Stomach (tissue), 8 donors: ENCODE measurements at regions not wholly inside any gene's neighbourhood (a gene's known extent, or its start where the extent isn't known, plus 50 kb on each side); places are given as distances from the start of the nearest gene placed in this dataset.
"Not testable (repeated sequence)": the region's sequence is repeated elsewhere in the genome, so short reads cannot be mapped to it uniquely, and the experiment has no call there.

Experiments
- DNase-seq, 2 donors: peaks; one replicate each; pipeline versions ENCODE4 v3.0.0 to v3.0.0-alpha.2; 2013 to 2019
- H3K27ac ChIP-seq, 5 donors: fragments of 200-600 bp in 4 of 5; sonication (generic) in 4 of 5; one replicate each; pipeline ENCODE4 v1.5.1; 2013 to 2019; ENCODE audit warnings: mild to moderate bottlenecking in 1 of 5, moderate library complexity in 1 of 5
- H3K27me3 ChIP-seq, 3 donors: fragments of 200-600 bp; sonication (generic); one replicate each; pipeline ENCODE4 v1.5.1; 2017 to 2019; ENCODE audit warnings: mixed run types in 1 of 3
- H3K36me3 ChIP-seq, 4 donors: fragments of 200-600 bp; sonication (generic); 1 replicate in 3 of 4; 2 replicates in 1 of 4; pipeline ENCODE4 v1.5.1; 2016 to 2019
- H3K4me1 ChIP-seq, 4 donors: fragments of 200-600 bp; sonication (generic); one replicate each; pipeline ENCODE4 v1.5.1; 2016 to 2019
- H3K4me3 ChIP-seq, 4 donors: fragments of 200-600 bp; sonication (generic) in 3 of 4; one replicate each; pipeline ENCODE4 v1.5.1; 2016 to 2019; ENCODE audit warnings: mild to moderate bottlenecking in 1 of 4
- H3K9me3 ChIP-seq, 4 donors: fragments of 200-600 bp; sonication (generic); one replicate each; pipeline ENCODE4 v1.5.1; 2016 to 2019
- CTCF ChIP-seq, 7 experiments: fragments of 450-650 bp in 4 of 7; fragments of 200-600 bp in 3 of 7; sonication (generic) in 3 of 7; IDR thresholded peaks; one replicate each; pipeline ENCODE4 v1.5.1; 2016 to 2019; ENCODE audit warnings: antibody characterized with exemption in 7 of 7, control low read depth in 2 of 7, mild to moderate bottlenecking in 1 of 7
- EP300 ChIP-seq: sonication (generic); formaldehyde crosslinking; IDR thresholded peaks from one replicate; pipeline ENCODE4 v1.6.1; 2017; ENCODE audit warnings: antibody characterized with exemption
- POLR2A ChIP-seq, 4 donors: fragments of 450-650 bp; IDR thresholded peaks; one replicate each; pipeline ENCODE4 v1.6.1; 2016; ENCODE audit warnings: antibody characterized with exemption in 4 of 4, control low read depth in 2 of 4, mild to moderate bottlenecking in 1 of 4, moderate library complexity in 1 of 4
- POLR2AphosphoS5 ChIP-seq, 3 donors: sonication (generic); formaldehyde crosslinking; IDR thresholded peaks; one replicate each; pipeline ENCODE4 v1.6.1; 2016; ENCODE audit warnings: antibody characterized with exemption in 3 of 3
- WGBS, 5 donors: extraction: QIAGEN DNeasy Blood & Tissue Kit in 3 of 5; methylation state at CpG; one replicate each; pipeline versions ENCODE4 v1.1.5 to v1.1.7; 2013 to 2018; 5-methylcytosine and 5-hydroxymethylcytosine counted together
- intact Hi-C: fragments of 100-400 bp; cut with DNase I; formaldehyde crosslinking; loops from one replicate; pipeline ENCODE4 v1.15.1; 2023; ENCODE audit warnings: low total_unique reads
- donor health status: healthy with polysubstance abuse.
- donor health status: Bipolar disorder and iron deficiency.
- donor health status: healthy.

GRCh38 chr9:124174433-124174832 lies 83.3 kb upstream of the NEK6 start:
- intact Hi-C loops = no loop called here
- TF ChIP-seq EP300 (no peak), POLR2A (IDR thresholded peaks at IDR 0.05) (no peak), POLR2AphosphoS5 (IDR thresholded peaks at IDR 0.05) (no peak), CTCF (IDR thresholded peaks at IDR 0.05) (no peak)
- no peaks in the 10 kb centered on the region for H3K36me3 ChIP-seq
- no peak for DNase-seq
- H3K27me3 ChIP-seq = no peaks in the 10 kb centered on the region
- peaks cover 0 to 9% (median 0%) of the 10 kb centered on the region in 4 donors for H3K9me3 ChIP-seq
- no peak overlapping the region for H3K27ac ChIP-seq
- WGBS, 5 donors = 72 to 83% (median 77%) methylated on average over 5 of the region's 5 CpGs
- no peak overlapping the region for H3K4me3 ChIP-seq
- no peaks in the 10 kb centered on the region for H3K4me1 ChIP-seq

- H3K4me1 ChIP-seq, intact Hi-C loops, DNase-seq, H3K27ac ChIP-seq, H3K4me3 ChIP-seq, H3K9me3 ChIP-seq, H3K36me3 ChIP-seq: not testable (repeated sequence)
- peaks cover 0 to 20% (median 0%) of the 10 kb centered on the region in 3 donors for H3K27me3 ChIP-seq
- WGBS, 5 donors = 91 to 99% (median 95%) methylated on average over 7 of the region's 7 CpGs
Measured at GRCh38 chr9:124177522-124177921, 80.2 kb upstream of the NEK6 start.

DNA sequence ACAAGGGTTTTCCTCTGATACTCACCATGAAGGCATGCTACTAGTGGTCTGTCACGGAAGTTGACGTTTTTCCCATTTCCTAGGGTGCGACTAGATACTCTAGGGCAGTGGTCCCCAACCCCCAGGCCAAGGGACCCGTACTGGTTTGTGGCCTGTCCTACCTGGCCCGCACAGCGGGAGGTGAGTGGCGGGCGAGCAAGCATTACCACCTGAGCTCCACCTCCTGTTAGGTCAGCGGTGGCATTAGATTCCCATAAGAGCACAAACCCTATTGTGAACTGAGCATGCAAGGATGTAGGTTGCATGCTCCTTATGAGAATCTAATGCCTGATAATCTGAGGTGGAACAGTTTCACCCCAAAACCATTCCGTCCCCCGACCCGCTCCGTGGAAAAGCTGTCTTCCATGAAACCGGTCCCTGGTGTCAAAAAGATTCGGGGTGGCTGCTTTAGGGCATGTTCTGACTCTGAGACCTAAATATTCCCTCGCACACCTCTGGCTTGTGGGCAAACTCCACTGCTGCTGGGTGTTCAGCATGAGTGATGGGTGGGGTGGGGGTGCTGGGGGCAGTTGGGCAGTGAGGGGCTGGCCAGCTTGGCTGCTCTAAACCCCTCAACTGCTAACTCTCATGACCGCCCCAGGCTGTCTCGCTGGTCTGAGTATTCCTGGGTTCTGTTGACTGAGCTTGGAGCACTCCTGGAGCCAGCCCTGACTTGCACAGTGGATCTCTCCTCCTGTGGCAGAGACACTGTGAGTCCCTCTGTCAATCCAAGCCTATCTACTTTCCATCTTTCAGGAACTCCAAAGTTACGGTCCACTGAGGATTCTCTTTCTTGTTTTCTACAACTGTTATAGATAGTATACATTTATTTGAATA lies 78.3 kb upstream of the NEK6 start:
- DNase-seq = no peak
- Histone ChIP-seq H3K27ac (no peak overlapping the region), H3K4me1 (peaks cover 0 to 8% (median 3%) of the 10 kb centered on the region in 4 donors), H3K9me3 (peaks cover 0 to 7% (median 3%) of the 10 kb centered on the region in 4 donors), H3K36me3 (no peaks in the 10 kb centered on the region), H3K4me3 (no peak overlapping the region), H3K27me3 (peaks cover 0 to 36% (median 0%) of the 10 kb centered on the region in 3 donors)
- intact Hi-C loops = no loop called here
- no peak for TF ChIP-seq EP300
- no peak for TF ChIP-seq POLR2A (IDR thresholded peaks at IDR 0.05)
- no peak for TF ChIP-seq CTCF (IDR thresholded peaks at IDR 0.05)
- no peak for TF ChIP-seq POLR2AphosphoS5 (IDR thresholded peaks at IDR 0.05)
- 84 to 94% (median 85%) methylated on average over 19 of the region's 19 CpGs for WGBS, 5 donors

DNA sequence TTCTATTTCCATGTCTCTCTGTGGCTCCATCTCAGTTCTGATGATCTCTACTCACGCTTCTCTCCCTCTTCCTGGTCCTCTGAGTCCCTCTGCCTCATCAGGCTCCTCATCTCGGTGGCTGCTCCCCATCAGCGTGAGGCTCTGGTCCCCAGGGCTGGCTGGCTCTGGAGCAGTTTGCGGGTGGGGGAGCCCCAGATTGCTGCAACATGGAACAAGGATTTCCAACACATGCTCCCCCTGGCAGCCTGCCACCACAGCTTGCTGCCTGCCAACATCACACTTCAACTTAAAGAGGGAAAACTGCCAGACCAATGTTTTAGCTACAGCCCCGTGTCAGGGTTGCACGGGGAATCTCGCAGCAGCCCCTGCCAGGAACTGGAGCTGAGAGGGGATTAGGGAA lies 77.2 kb upstream of the NEK6 start:
- Histone ChIP-seq H3K36me3 (no peaks in the 10 kb centered on the region), H3K9me3 (peaks cover 0 to 7% (median 3%) of the 10 kb centered on the region in 4 donors), H3K4me3 (no peak overlapping the region), H3K27ac (no peak overlapping the region), H3K27me3 (peaks cover 0 to 36% (median 0%) of the 10 kb centered on the region in 3 donors), H3K4me1 (peaks cover 0 to 8% (median 3%) of the 10 kb centered on the region in 4 donors)
- DNase-seq = peak; percentile 59 to 83
- TF ChIP-seq EP300 (no peak), POLR2A (IDR thresholded peaks at IDR 0.05) (no peak), CTCF (IDR thresholded peaks at IDR 0.05) (no peak), POLR2AphosphoS5 (IDR thresholded peaks at IDR 0.05) (no peak)
- WGBS, 5 donors = 14 to 28% (median 16%) methylated on average over 7 of the region's 7 CpGs
- intact Hi-C loops = no loop called here

DNA sequence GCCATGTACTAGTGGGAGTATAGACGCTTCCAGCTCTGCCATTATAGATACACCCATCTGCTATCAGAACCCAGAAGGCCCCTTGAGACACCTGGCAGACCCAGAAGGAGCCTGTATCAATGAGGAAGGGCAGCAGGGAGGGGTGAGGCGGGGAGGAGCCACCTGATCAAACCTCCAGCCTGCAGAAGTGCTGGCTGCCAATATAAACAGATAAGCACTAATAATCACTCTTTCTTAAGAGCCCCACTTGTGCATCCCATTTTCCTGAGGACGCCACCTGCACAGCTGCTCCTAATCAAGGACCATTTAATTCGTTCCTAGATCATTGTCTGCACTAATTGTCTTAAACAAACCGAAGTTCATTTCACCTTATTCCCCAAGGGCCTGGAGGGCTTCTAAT lies 75.0 kb upstream of the NEK6 start:
- Histone ChIP-seq H3K9me3 (peaks cover 0 to 7% (median 3%) of the 10 kb centered on the region in 4 donors), H3K4me3 (no peak overlapping the region), H3K27ac (no peak overlapping the region), H3K27me3 (peaks cover 0 to 51% (median 0%) of the 10 kb centered on the region in 3 donors), H3K36me3 (no peaks in the 10 kb centered on the region), H3K4me1 (peaks cover 0 to 8% (median 3%) of the 10 kb centered on the region in 4 donors)
- intact Hi-C loops = no loop called here
- no peak for DNase-seq
- no peak for TF ChIP-seq CTCF (IDR thresholded peaks at IDR 0.05)
- TF ChIP-seq POLR2A (IDR thresholded peaks at IDR 0.05) = no peak
- TF ChIP-seq POLR2AphosphoS5 (IDR thresholded peaks at IDR 0.05) = no peak
- no peak for TF ChIP-seq EP300
- WGBS, 5 donors = 27 to 39% (median 32%) methylated on average over 5 of the region's 5 CpGs
